ENCODE measurements at regions not wholly inside any gene's neighbourhood (a gene's known extent, or its start where the extent isn't known, plus 50 kb on each side); places are given as distances from the start of the nearest gene placed in this dataset.

DNA sequence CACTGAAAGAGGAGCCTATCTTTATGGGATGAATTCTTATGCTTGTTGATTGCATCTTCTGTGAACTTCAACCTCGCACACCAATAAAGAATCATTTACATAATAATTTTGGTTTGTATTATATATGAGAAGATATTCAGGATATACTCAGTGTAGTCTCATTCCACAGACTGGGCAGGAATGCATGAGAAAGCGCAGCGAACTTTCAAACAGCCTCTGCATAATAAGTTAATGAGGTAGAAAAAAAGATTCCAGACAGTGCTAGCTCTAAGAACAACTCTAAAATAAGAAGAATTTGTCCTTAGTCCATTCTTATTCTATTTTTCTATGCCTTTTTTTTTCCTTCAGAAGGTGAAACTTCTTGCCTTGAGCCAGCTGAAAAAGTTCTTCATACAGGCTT lies 224.3 kb upstream of the CTSO start:
- Histone ChIP-seq H3K4me1 (no peaks in the 10 kb centered on the region), H3K36me3 (no peaks in the 10 kb centered on the region), H3K9me3 (replicated peaks in 1 of 11) (no peaks in the 10 kb centered on the region), H3K27ac (no peak overlapping the region), H4K20me1 (no peaks in the 10 kb centered on the region), H3K9ac (no peak overlapping the region), H3K4me2 (no peak overlapping the region), H3K4me3 (no peak overlapping the region), H3K27me3 (no peaks in the 10 kb centered on the region)
- TF ChIP-seq Cebpa-rat (IDR thresholded peaks at IDR 0.05): no peak

DNA sequence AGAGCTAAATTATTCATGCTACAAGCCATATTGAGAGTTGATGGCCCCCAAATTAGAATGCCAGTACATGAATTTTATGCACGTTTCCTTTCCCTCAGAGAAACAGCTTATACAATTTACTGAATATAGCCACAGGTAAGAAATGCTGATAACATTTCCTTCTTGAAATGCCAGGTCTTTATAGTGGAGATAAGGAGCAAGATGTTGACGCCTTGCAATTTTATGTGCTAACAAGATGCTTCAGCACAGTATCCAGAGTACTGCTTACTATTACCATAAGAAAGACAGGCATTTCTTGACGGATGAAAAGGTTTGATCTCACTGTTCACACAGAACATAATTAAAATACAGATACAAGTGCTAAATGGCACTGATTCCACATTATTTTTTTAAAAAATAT lies 223.2 kb upstream of the CTSO start:
- no peaks in the 10 kb centered on the region for H3K4me1 ChIP-seq
- no peak overlapping the region for H3K4me2 ChIP-seq

DNA sequence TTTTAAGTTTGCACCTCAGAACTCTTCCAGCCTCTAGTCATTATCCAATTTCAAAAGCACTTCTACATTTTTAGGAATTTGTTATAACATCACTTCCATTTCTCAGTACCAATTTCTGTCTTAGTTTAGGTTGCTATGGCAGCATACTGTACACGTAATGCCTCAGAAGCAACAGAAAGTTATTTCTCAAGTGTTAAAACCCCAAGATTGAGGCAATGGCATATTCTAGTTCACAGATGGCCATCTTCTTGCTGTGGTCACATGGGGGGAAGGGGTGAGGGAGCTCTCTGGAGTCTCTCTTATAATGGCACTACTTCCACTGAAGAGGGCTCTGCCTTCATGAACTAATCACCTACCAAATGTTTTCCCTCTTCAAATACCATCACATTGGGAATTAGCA lies 220.3 kb upstream of the CTSO start:
- no peak overlapping the region for H3K4me2 ChIP-seq
- no peaks in the 10 kb centered on the region for H3K4me1 ChIP-seq
- TF ChIP-seq Cebpa-rat (IDR thresholded peaks at IDR 0.05): no peak
- no peaks in the 10 kb centered on the region for H3K36me3 ChIP-seq
- no peaks in the 10 kb centered on the region for H3K27me3 ChIP-seq
- no peak overlapping the region for H3K27ac ChIP-seq
- H3K9me3 ChIP-seq (replicated peaks in 1 of 11): no peaks in the 10 kb centered on the region
- no peak overlapping the region for H3K9ac ChIP-seq
- no peak overlapping the region for H3K4me3 ChIP-seq
- no peaks in the 10 kb centered on the region for H4K20me1 ChIP-seq

More for the DNA sequence above, 223.2 kb upstream of the CTSO start:
- no peak for TF ChIP-seq Cebpa-rat (IDR thresholded peaks at IDR 0.05)
- H4K20me1 ChIP-seq: no peaks in the 10 kb centered on the region
- no peak overlapping the region for H3K27ac ChIP-seq
- H3K4me3 ChIP-seq: no peak overlapping the region
- H3K27me3 ChIP-seq: no peaks in the 10 kb centered on the region
- H3K36me3 ChIP-seq: no peaks in the 10 kb centered on the region
- no peak overlapping the region for H3K9ac ChIP-seq
- H3K9me3 ChIP-seq (replicated peaks in 1 of 11): no peaks in the 10 kb centered on the region

DNA sequence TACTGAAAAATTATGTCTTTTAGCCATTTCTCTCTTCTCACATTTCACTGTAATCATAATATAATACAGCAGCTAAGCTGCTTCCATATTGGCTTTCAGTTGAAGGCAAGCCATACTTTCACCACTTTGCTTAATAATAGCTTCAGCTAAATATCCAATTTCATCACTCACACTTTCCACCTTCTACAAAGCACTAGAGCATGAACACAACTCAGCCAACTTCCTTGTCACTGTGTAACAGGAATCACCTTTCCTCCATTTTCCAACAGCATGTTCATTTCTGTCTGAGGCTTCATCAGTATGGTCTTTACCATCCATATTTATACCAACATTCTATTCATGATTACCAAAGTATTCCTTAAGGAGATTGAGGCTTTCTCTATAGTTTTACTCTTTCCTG lies 219.8 kb upstream of the CTSO start:
- H3K4me1 ChIP-seq: no peaks in the 10 kb centered on the region
- no peak overlapping the region for H3K4me3 ChIP-seq
- H3K36me3 ChIP-seq: no peaks in the 10 kb centered on the region
- H3K9ac ChIP-seq: no peak overlapping the region
- H3K4me2 ChIP-seq: no peak overlapping the region
- no peaks in the 10 kb centered on the region for H3K27me3 ChIP-seq
- no peak for TF ChIP-seq Cebpa-rat (IDR thresholded peaks at IDR 0.05)
- H3K9me3 ChIP-seq (replicated peaks in 1 of 11): no peaks in the 10 kb centered on the region
- H4K20me1 ChIP-seq: no peaks in the 10 kb centered on the region
- H3K27ac ChIP-seq: no peak overlapping the region

DNA sequence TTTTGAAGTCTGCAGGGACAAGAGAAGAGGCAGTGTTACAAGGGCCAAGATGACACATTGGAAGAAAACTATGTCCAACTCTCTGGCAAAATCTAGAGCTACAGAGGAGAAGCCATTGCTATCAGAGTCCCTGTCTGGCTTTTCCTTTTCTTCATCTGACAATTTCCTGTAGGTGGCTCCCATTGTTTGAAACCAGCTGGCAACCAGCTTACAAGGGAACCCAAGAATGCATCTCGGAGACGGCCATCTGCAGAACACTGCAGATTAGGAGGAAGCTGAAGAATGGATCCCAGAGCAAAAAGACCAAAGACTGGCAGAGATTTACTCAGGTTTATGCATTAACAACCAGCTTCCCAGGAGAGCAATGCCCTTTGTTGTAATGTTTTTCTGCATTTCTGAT lies 216.2 kb upstream of the CTSO start:
- no peak for TF ChIP-seq Cebpa-rat (IDR thresholded peaks at IDR 0.05)
- Histone ChIP-seq H3K4me3 (no peak overlapping the region), H3K4me2 (no peak overlapping the region), H3K9ac (no peak overlapping the region), H3K36me3 (no peaks in the 10 kb centered on the region), H3K4me1 (no peaks in the 10 kb centered on the region), H3K9me3 (replicated peaks in 1 of 11) (no peaks in the 10 kb centered on the region), H4K20me1 (no peaks in the 10 kb centered on the region), H3K27me3 (no peaks in the 10 kb centered on the region), H3K27ac (no peak overlapping the region)

DNA sequence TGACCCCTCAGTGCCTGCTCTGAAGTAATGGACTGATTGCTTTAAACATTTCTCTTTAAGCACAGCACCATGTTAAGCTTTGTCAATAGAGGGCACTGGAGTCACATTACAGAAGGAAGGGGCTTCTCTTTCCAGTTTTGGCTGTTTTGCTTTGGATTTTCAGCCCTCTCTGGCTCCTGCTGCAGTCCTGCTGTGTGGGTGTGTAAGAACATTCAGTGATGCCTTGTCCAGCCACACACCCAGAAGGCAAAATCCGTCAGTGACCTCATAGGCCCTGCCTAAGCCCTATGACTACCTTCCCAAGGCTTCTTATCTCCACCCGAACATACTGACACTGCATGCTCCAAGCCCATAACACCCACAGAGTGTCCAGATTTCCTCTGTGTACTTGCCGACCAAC lies 215.3 kb upstream of the CTSO start:
- H3K27me3 ChIP-seq: no peaks in the 10 kb centered on the region
- H3K9me3 ChIP-seq (replicated peaks in 1 of 11): no peaks in the 10 kb centered on the region
- H3K9ac ChIP-seq: no peak overlapping the region
- H3K4me3 ChIP-seq: no peak overlapping the region
- no peak for TF ChIP-seq Cebpa-rat (IDR thresholded peaks at IDR 0.05)
- H3K4me2 ChIP-seq: no peak overlapping the region
- H3K4me1 ChIP-seq: no peaks in the 10 kb centered on the region
- H3K36me3 ChIP-seq: no peaks in the 10 kb centered on the region
- H4K20me1 ChIP-seq: no peaks in the 10 kb centered on the region
- H3K27ac ChIP-seq: no peak overlapping the region

DNA sequence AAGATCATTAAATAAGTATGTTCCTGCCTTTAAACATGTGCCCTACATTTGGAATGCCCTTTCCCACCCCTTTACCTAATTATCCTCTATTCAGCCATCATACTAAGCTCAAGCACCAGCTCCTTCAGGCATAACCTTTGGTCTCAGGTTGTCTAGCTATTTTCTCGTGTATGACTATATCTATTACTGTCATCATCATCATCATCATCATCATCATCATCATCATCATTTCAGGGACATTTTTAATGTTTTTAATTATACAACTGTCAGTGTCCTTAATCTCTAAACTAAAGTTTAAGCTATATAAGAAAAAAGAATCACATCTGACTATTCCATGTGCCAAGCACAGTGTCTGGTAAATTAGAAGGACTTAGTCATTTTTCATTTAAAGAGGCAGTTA lies 214.6 kb upstream of the CTSO start:
- no peaks in the 10 kb centered on the region for H3K27me3 ChIP-seq
- no peak for TF ChIP-seq Cebpa-rat (IDR thresholded peaks at IDR 0.05)
- no peak overlapping the region for H3K4me3 ChIP-seq
- no peaks in the 10 kb centered on the region for H3K36me3 ChIP-seq
- no peaks in the 10 kb centered on the region for H3K4me1 ChIP-seq
- no peaks in the 10 kb centered on the region for H3K9me3 ChIP-seq (replicated peaks in 1 of 11)
- H3K9ac ChIP-seq: no peak overlapping the region
- H3K4me2 ChIP-seq: no peak overlapping the region
- no peak overlapping the region for H3K27ac ChIP-seq
- no peaks in the 10 kb centered on the region for H4K20me1 ChIP-seq

DNA sequence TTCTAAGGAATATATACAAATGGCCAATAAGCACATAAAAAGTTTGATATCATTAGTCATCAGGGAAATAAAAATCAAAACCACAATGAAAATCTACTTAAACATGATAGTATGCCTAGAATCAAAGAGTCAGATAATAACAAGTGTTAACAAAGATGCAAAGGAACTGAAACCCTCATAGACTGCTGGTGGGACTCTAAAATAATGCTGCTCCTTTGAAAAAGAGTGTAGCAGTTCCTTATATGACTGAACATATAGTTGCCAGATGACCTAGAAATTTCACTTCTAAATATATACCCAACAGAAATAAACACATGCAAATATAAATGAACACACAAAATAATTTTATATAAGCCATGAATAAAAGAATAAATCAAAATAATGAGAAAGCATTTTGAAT lies 205.1 kb upstream of the CTSO start:
- no peaks in the 10 kb centered on the region for H3K4me1 ChIP-seq
- no peak overlapping the region for H3K4me2 ChIP-seq
- TF ChIP-seq Cebpa-rat (IDR thresholded peaks at IDR 0.05): no peak
- H4K20me1 ChIP-seq: no peaks in the 10 kb centered on the region
- H3K9ac ChIP-seq: no peak overlapping the region
- H3K27ac ChIP-seq: no peak overlapping the region
- no peaks in the 10 kb centered on the region for H3K27me3 ChIP-seq
- no peaks in the 10 kb centered on the region for H3K36me3 ChIP-seq
- H3K4me3 ChIP-seq: no peak overlapping the region
- H3K9me3 ChIP-seq (replicated peaks in 1 of 11): no peaks in the 10 kb centered on the region

DNA sequence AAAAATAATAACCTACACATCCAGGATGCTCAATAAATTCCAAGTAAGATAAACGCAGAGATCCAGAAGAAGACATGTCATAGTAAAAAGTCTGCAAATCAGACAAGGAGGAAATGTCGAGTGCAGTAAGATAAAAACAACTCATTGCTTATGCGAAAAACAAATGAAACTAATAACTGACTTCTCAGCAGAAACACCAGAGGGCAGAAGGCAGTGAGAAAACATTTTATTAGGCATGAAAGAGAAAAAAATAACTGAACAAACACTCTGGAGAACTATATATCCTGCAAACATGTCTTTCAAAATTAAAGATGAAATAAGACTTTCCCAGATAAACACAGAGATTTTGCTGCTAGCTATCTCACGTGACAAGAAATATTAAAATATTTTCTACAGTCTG lies 201.3 kb upstream of the CTSO start:
- no peaks in the 10 kb centered on the region for H3K36me3 ChIP-seq
- no peaks in the 10 kb centered on the region for H3K27me3 ChIP-seq
- H4K20me1 ChIP-seq: no peaks in the 10 kb centered on the region
- peaks cover 0 to 4% (median 0%) of the 10 kb centered on the region in 11 experiments; a peak in 1 of 22 replicates for H3K9me3 ChIP-seq (replicated peaks in 1 of 11)
- H3K4me1 ChIP-seq: no peaks in the 10 kb centered on the region
- no peak overlapping the region for H3K9ac ChIP-seq
- H3K27ac ChIP-seq: no peak overlapping the region
- TF ChIP-seq Cebpa-rat (IDR thresholded peaks at IDR 0.05): no peak
- no peak overlapping the region for H3K4me2 ChIP-seq
- H3K4me3 ChIP-seq: no peak overlapping the region

DNA sequence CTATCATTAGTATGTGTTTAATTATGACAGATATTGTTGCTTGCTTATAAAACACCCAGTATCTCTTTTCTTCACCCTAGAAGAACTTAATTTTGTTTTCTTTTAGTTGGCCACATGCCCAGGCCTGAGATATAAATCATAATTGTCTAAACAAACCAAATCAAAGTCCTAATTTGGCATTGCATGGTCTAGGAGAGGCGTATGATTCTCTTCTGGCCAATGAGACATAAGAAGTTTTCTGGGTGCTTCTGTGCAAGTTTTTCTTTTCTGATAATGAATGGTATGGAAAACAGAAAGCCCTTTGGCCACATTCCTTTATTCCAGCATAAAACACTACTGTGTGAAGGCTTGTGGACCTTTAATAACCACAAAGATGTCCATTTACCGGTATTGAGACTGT lies 192.9 kb upstream of the CTSO start:
- no peak overlapping the region for H3K9ac ChIP-seq
- 0 out of 22 replicates have a peak, but pooled peaks cover 0 to 2% (median 0%) of the 10 kb centered on the region in 11 experiments for H3K9me3 ChIP-seq (replicated peaks in 1 of 11)
- H3K4me2 ChIP-seq: no peak overlapping the region
- no peaks in the 10 kb centered on the region for H3K36me3 ChIP-seq
- H3K27ac ChIP-seq: no peak overlapping the region
- no peaks in the 10 kb centered on the region for H4K20me1 ChIP-seq
- H3K4me1 ChIP-seq: 0 out of 20 replicates have a peak, but pooled peaks cover 0 to 5% (median 0%) of the 10 kb centered on the region in 10 experiments
- no peak for TF ChIP-seq Cebpa-rat (IDR thresholded peaks at IDR 0.05)
- H3K27me3 ChIP-seq: no peaks in the 10 kb centered on the region
- no peak overlapping the region for H3K4me3 ChIP-seq

DNA sequence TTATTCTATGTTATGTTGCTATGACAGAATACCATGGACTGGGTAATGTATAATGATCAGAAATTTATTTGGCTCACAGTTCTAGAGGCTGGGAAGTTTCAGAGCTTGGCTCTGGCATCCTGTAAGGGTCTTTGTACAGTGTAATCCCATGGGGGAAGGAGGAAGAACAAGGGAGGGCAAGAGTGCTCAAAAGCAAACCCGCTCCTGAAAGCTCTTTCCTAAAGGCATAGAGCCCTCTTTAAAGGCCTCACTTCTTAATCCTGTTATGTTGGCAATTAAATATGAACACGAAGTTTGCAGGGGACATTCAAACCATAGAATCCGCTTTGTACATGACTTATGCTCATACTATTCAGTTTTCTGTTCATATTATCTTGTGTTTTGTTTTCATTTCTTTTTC lies 191.3 kb upstream of the CTSO start:
- Histone ChIP-seq H3K4me2 (no peak overlapping the region), H3K27ac (no peak overlapping the region)
- no peak for TF ChIP-seq Cebpa-rat (IDR thresholded peaks at IDR 0.05)

More for the DNA sequence above, 191.3 kb upstream of the CTSO start:
- Histone ChIP-seq H3K36me3 (no peaks in the 10 kb centered on the region), H3K9me3 (replicated peaks in 1 of 11) (no peaks in the 10 kb centered on the region), H3K9ac (no peak overlapping the region), H3K27me3 (no peaks in the 10 kb centered on the region), H3K4me3 (no peak overlapping the region), H4K20me1 (no peaks in the 10 kb centered on the region), H3K4me1 (0 out of 20 replicates have a peak, but pooled peaks cover 0 to 5% (median 0%) of the 10 kb centered on the region in 10 experiments)
